WTC11 (cell line): ENCODE measurements at regions not wholly inside any gene's neighbourhood (a gene's known extent, or its start where the extent isn't known, plus 50 kb on each side); places are given as distances from the start of the nearest gene placed in this dataset.

Experiments used
- ATAC-seq: fragments of 200-7000 bp; cut with Tn5 transposase; 2 replicates; pipeline ENCODE4 v1.10.0; 2021; ENCODE audit warnings: mild to moderate bottlenecking, moderate library complexity
- CTCF ChIA-PET: fragments of 300-600 bp; sonication (Branson Sonifier 250); formaldehyde crosslinking; loops from one replicate; lab custom pipeline; 2021; ENCODE audit warnings: antibody characterized with exemption; lab: Charles Lee
- POLR2A ChIA-PET: fragments of 350-600 bp; sonication (Branson Sonifier 250); formaldehyde crosslinking; loops from one replicate; lab custom pipeline; 2021; ENCODE audit warnings: antibody characterized with exemption; lab: Charles Lee
- DNase-seq: peaks from one replicate; pipeline ENCODE4 v3.0.0; 2021; ENCODE audit warnings: low spot score
- H3K27ac Mint-ChIP-seq: 2 replicates; pipeline ENCODE4 v1.8.0; 2021; ENCODE audit warnings: mixed read lengths
- H3K27me3 Mint-ChIP-seq: 2 replicates; pipeline ENCODE4 v1.8.0; 2021; ENCODE audit warnings: low read depth, mild to moderate bottlenecking, moderate library complexity, mixed read lengths
- H3K36me3 Mint-ChIP-seq: 2 replicates; pipeline ENCODE4 v1.8.0; 2021; ENCODE audit warnings: mixed read lengths
- H3K4me1 Mint-ChIP-seq: 2 replicates; pipeline ENCODE4 v1.8.0; 2022; ENCODE audit warnings: mixed read lengths
- H3K4me3 Mint-ChIP-seq: 2 replicates; pipeline ENCODE4 v1.8.0; 2021; ENCODE audit warnings: mild to moderate bottlenecking, moderate library complexity, mixed read lengths
- H3K9me3 Mint-ChIP-seq: 2 replicates; pipeline ENCODE4 v1.8.0; 2021; ENCODE audit warnings: mixed read lengths
- AFF4 ChIP-seq: sonication (generic); formaldehyde crosslinking; IDR thresholded peaks from 2 replicates; pipeline ENCODE4 v1.8.1; 2023; ENCODE audit warnings: mild to moderate bottlenecking, missing genetic modification reagents, borderline replicate concordance
- ATF2 ChIP-seq: sonication (generic); formaldehyde crosslinking; IDR thresholded peaks from 2 replicates; pipeline ENCODE4 v1.8.1; 2022; ENCODE audit warnings: low read depth, missing genetic modification reagents, borderline replicate concordance
- CREB1 ChIP-seq: sonication (generic); formaldehyde crosslinking; IDR thresholded peaks from 2 replicates; pipeline ENCODE4 v1.8.0; 2023; ENCODE audit warnings: mild to moderate bottlenecking, missing genetic modification reagents
- E2F4 ChIP-seq: sonication (generic); formaldehyde crosslinking; IDR thresholded peaks from 2 replicates; pipeline ENCODE4 v1.8.1; 2022; ENCODE audit warnings: low read depth, mild to moderate bottlenecking, moderate library complexity, missing genetic modification reagents, borderline replicate concordance
- EMX1 ChIP-seq: fragments of 250-450 bp; sonication (Bioruptor Pico); IDR thresholded peaks from 2 replicates; pipeline ENCODE4 v1.8.0; 2021; ENCODE audit warnings: mild to moderate bottlenecking
- ERG ChIP-seq: fragments of 250-450 bp; sonication (Bioruptor Pico); IDR thresholded peaks from 2 replicates; pipeline ENCODE4 v1.8.0; 2021; ENCODE audit warnings: mild to moderate bottlenecking
- FOXJ3 ChIP-seq: sonication (generic); formaldehyde crosslinking; IDR thresholded peaks from 2 replicates; pipeline ENCODE4 v1.9.0; 2021; ENCODE audit warnings: missing genetic modification reagents, mild to moderate bottlenecking, borderline replicate concordance
- FOXK1 ChIP-seq: sonication (generic); formaldehyde crosslinking; IDR thresholded peaks from 2 replicates; pipeline ENCODE4 v1.8.0; 2022; ENCODE audit warnings: mild to moderate bottlenecking, moderate library complexity, missing genetic modification reagents
- IRF1 ChIP-seq: sonication (generic); formaldehyde crosslinking; IDR thresholded peaks from 2 replicates; pipeline ENCODE4 v1.8.0; 2023; ENCODE audit warnings: missing genetic modification reagents
- JAZF1 ChIP-seq: fragments of 250-450 bp; sonication (Bioruptor Pico); IDR thresholded peaks from 2 replicates; pipeline ENCODE4 v1.9.0; 2021; ENCODE audit warnings: moderate library complexity, mild to moderate bottlenecking, inconsistent platforms
- JUN ChIP-seq: sonication (generic); formaldehyde crosslinking; IDR thresholded peaks from 2 replicates; pipeline ENCODE4 v1.8.0; 2023; ENCODE audit warnings: mild to moderate bottlenecking, missing genetic modification reagents
- SP1 ChIP-seq: sonication (generic); formaldehyde crosslinking; conservative IDR thresholded peaks from 2 replicates; pipeline ENCODE4 v1.8.1; 2022; ENCODE audit warnings: missing genetic modification reagents
- TCF7 ChIP-seq: sonication (generic); formaldehyde crosslinking; IDR thresholded peaks from 2 replicates; pipeline ENCODE4 v1.8.0; 2022; ENCODE audit warnings: mild to moderate bottlenecking, low read depth, missing genetic modification reagents, moderate library complexity
- TEAD1 ChIP-seq: sonication (generic); formaldehyde crosslinking; IDR thresholded peaks from 2 replicates; pipeline ENCODE4 v1.8.0; 2022; ENCODE audit warnings: mild to moderate bottlenecking, missing genetic modification reagents
- USF2 ChIP-seq: sonication (generic); formaldehyde crosslinking; IDR thresholded peaks from 2 replicates; pipeline ENCODE4 v1.8.1; 2023; ENCODE audit warnings: mild to moderate bottlenecking, missing genetic modification reagents, moderate library complexity
- ZBTB21 ChIP-seq: sonication (generic); formaldehyde crosslinking; IDR thresholded peaks from 2 replicates; pipeline ENCODE4 v1.8.1; 2023; ENCODE audit warnings: mild to moderate bottlenecking, missing genetic modification reagents, borderline replicate concordance
- ZNF121 ChIP-seq: sonication (generic); formaldehyde crosslinking; IDR thresholded peaks from 2 replicates; pipeline ENCODE4 v1.8.0; 2023; ENCODE audit warnings: missing genetic modification reagents
- ZNF263 ChIP-seq: sonication (generic); formaldehyde crosslinking; IDR thresholded peaks from 2 replicates; pipeline ENCODE4 v1.8.1; 2022; ENCODE audit warnings: low read depth, mild to moderate bottlenecking, moderate library complexity, missing genetic modification reagents
- ZNF423 ChIP-seq: fragments of 250-450 bp; sonication (Bioruptor Pico); IDR thresholded peaks from 2 replicates; pipeline ENCODE4 v2.1.2; 2022; ENCODE audit warnings: mild to moderate bottlenecking, moderate library complexity
- ZNF671 ChIP-seq: fragments of 250-450 bp; sonication (Bioruptor Pico); IDR thresholded peaks from 2 replicates; pipeline ENCODE4 v1.8.0; 2021; ENCODE audit warnings: mild to moderate bottlenecking

- TF ChIP-seq TCF7: no peak
Observed at GRCh38 chr14:42293180-42293579, 686.5 kb downstream of the LRFN5 start (continued).

GRCh38 chr14:42277840-42278239, 671.2 kb downstream of the LRFN5 start:
- H3K4me3 Mint-ChIP-seq: no peak overlapping the region
- peaks cover 12% of the 10 kb centered on the region for H3K9me3 Mint-ChIP-seq
- 0 out of 2 replicates have a peak, but pooled peaks cover 5% of the 10 kb centered on the region for H3K4me1 Mint-ChIP-seq
- ATAC-seq: no peak
- POLR2A ChIA-PET: no interaction called here
- H3K36me3 Mint-ChIP-seq: peaks cover 2% of the 10 kb centered on the region; the same call in 1 of the 2 replicates
- CTCF ChIA-PET: no interaction called here
- H3K27ac Mint-ChIP-seq: no peak overlapping the region
- DNase-seq: no peak
- H3K27me3 Mint-ChIP-seq: no peaks in the 10 kb centered on the region
- TF ChIP-seq USF2 (CRISPR knock-in tag): no peak
- TF ChIP-seq ZNF121 (CRISPR knock-in tag): no peak
- no peak for TF ChIP-seq FOXK1 (CRISPR knock-in tag)
- TF ChIP-seq IRF1 (CRISPR knock-in tag): no peak
- no peak for TF ChIP-seq ERG (CRISPR knock-in tag)
- TF ChIP-seq ZBTB21 (CRISPR knock-in tag): no peak
- no peak for TF ChIP-seq JUN (CRISPR knock-in tag)
- no peak for TF ChIP-seq ZNF671
- TF ChIP-seq ZNF263 (CRISPR knock-in tag): no peak
- no peak for TF ChIP-seq ZNF423 (CRISPR knock-in tag)
- no peak for TF ChIP-seq SP1 (CRISPR knock-in tag)
- no peak for TF ChIP-seq ATF2 (CRISPR knock-in tag)
- TF ChIP-seq EMX1 (CRISPR knock-in tag): no peak
- TF ChIP-seq AFF4: no peak
- TF ChIP-seq TEAD1 (CRISPR knock-in tag): no peak
- TF ChIP-seq FOXJ3: no peak
- no peak for TF ChIP-seq E2F4 (CRISPR knock-in tag)
- no peak for TF ChIP-seq CREB1 (CRISPR knock-in tag)
- no peak for TF ChIP-seq JAZF1 (CRISPR knock-in tag)
